ENCODE measurements at regions not wholly inside any gene's neighbourhood (a gene's known extent, or its start where the extent isn't known, plus 50 kb on each side); places are given as distances from the start of the nearest gene placed in this dataset.

- no peak for TF ChIP-seq POLR2A (IDR thresholded peaks at IDR 0.05)
- no peak for TF ChIP-seq CTCF (IDR thresholded peaks at IDR 0.05)
- no peak for TF ChIP-seq EP300 (IDR thresholded peaks at IDR 0.05)
- TF ChIP-seq POLR2AphosphoS5 (IDR thresholded peaks at IDR 0.05): no peak
- Histone ChIP-seq H3K4me3 (no peak overlapping the region), H3K36me3 (no peaks in the 10 kb centered on the region), H3K9me3 (no peaks in the 10 kb centered on the region), H3K4me1 (no peaks in the 10 kb centered on the region), H3K27ac (no peak overlapping the region), H3K27me3 (peaks cover 13% of the 10 kb centered on the region)
- 60% methylated on average over 5 of the region's 7 CpGs for WGBS
- no peak for DNase-seq (ENCODE audit: low spot score in 2 of 2)
These were observed 92.4 kb upstream of the CPLX2 start for GRCh38 chr5:175778951-175779503.

- peaks cover 21% of the 10 kb centered on the region for H3K27me3 ChIP-seq
- no peak overlapping the region for H3K4me3 ChIP-seq
These were observed 87.6 kb upstream of the CPLX2 start for GRCh38 chr5:175783739-175784138.

GRCh38 chr5:175784230-175784629 lies 87.1 kb upstream of the CPLX2 start:
- no peaks in the 10 kb centered on the region for H3K4me1 ChIP-seq
- TF ChIP-seq POLR2AphosphoS5 (IDR thresholded peaks at IDR 0.05): no peak
- TF ChIP-seq CTCF (IDR thresholded peaks at IDR 0.05): no peak
- no peak for TF ChIP-seq POLR2A (IDR thresholded peaks at IDR 0.05)
- no peak for TF ChIP-seq EP300 (IDR thresholded peaks at IDR 0.05)
- H3K27me3 ChIP-seq: peaks cover 21% of the 10 kb centered on the region
- H3K9me3 ChIP-seq: no peaks in the 10 kb centered on the region
- no peaks in the 10 kb centered on the region for H3K36me3 ChIP-seq
- no peak overlapping the region for H3K27ac ChIP-seq
- 100% methylated on average over 1 of the region's 1 CpG for WGBS
- no peak overlapping the region for H3K4me3 ChIP-seq
- no peak for DNase-seq (ENCODE audit: low spot score in 2 of 2)

More at GRCh38 chr5:175783739-175784138, 87.6 kb upstream of the CPLX2 start:
- no peak for DNase-seq (ENCODE audit: low spot score in 2 of 2)
- Histone ChIP-seq H3K9me3 (no peaks in the 10 kb centered on the region), H3K27ac (no peak overlapping the region), H3K36me3 (no peaks in the 10 kb centered on the region), H3K4me1 (no peaks in the 10 kb centered on the region)
- TF ChIP-seq POLR2AphosphoS5 (IDR thresholded peaks at IDR 0.05) (no peak), EP300 (IDR thresholded peaks at IDR 0.05) (no peak)

- H3K27ac ChIP-seq: no peak overlapping the region
- no peak for TF ChIP-seq POLR2A (IDR thresholded peaks at IDR 0.05)
- TF ChIP-seq EP300 (IDR thresholded peaks at IDR 0.05): no peak
These were observed 85.7 kb upstream of the CPLX2 start for GRCh38 chr5:175785681-175786080.

GRCh38 chr5:175788155-175788787 lies 83.1 kb upstream of the CPLX2 start:
- Histone ChIP-seq H3K27me3 (peaks cover 23% of the 10 kb centered on the region), H3K27ac (no peak overlapping the region), H3K4me1 (no peaks in the 10 kb centered on the region), H3K4me3 (no peak overlapping the region), H3K36me3 (no peaks in the 10 kb centered on the region), H3K9me3 (no peaks in the 10 kb centered on the region)
- TF ChIP-seq EP300 (IDR thresholded peaks at IDR 0.05) (no peak), POLR2A (IDR thresholded peaks at IDR 0.05) (no peak), CTCF (IDR thresholded peaks at IDR 0.05) (no peak), POLR2AphosphoS5 (IDR thresholded peaks at IDR 0.05) (no peak)
- DNase-seq (ENCODE audit: low spot score in 2 of 2): no peak
- WGBS: 82% methylated on average over 9 of the region's 9 CpGs

More at GRCh38 chr5:175785681-175786080, 85.7 kb upstream of the CPLX2 start:
- Histone ChIP-seq H3K36me3 (no peaks in the 10 kb centered on the region), H3K27me3 (peaks cover 21% of the 10 kb centered on the region), H3K9me3 (no peaks in the 10 kb centered on the region), H3K4me3 (no peak overlapping the region), H3K4me1 (no peaks in the 10 kb centered on the region)
- no peak for DNase-seq (ENCODE audit: low spot score in 2 of 2)

GRCh38 chr5:175789670-175790069 lies 81.7 kb upstream of the CPLX2 start:
- Histone ChIP-seq H3K27ac (no peak overlapping the region), H3K9me3 (no peaks in the 10 kb centered on the region), H3K27me3 (peaks cover 17% of the 10 kb centered on the region), H3K4me3 (no peak overlapping the region), H3K36me3 (no peaks in the 10 kb centered on the region), H3K4me1 (no peaks in the 10 kb centered on the region)
- no peak for DNase-seq (ENCODE audit: low spot score in 2 of 2)
- TF ChIP-seq EP300 (IDR thresholded peaks at IDR 0.05): no peak
- TF ChIP-seq CTCF (IDR thresholded peaks at IDR 0.05): no peak
- TF ChIP-seq POLR2AphosphoS5 (IDR thresholded peaks at IDR 0.05): no peak
- no peak for TF ChIP-seq POLR2A (IDR thresholded peaks at IDR 0.05)
